ENCODE measurements at regions not wholly inside any gene's neighbourhood (a gene's known extent, or its start where the extent isn't known, plus 50 kb on each side); places are given as distances from the start of the nearest gene placed in this dataset.
"Not testable (repeated sequence)": the region's sequence is repeated elsewhere in the genome, so short reads cannot be mapped to it uniquely, and the experiment has no call there.

DNA sequence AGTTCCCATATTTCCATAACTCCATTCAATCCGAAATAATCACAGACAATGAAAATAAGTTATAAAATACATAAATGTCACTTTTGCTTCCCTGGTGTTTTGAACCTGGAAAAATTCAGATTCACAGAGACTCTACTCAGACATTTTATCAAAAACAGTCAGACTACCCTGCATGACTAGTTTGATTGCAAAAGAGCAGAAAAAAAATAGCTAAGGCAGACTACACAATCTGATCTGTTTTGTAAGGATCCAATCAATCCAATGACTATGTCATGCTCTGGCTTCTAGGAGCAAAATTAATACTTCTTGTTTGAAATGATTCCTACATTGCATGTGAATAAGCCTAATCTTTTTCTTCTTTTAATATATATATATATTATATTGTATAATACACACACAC is 1262.6 kb downstream of the EFNA5 start:
- DNase-seq: no peak

DNA sequence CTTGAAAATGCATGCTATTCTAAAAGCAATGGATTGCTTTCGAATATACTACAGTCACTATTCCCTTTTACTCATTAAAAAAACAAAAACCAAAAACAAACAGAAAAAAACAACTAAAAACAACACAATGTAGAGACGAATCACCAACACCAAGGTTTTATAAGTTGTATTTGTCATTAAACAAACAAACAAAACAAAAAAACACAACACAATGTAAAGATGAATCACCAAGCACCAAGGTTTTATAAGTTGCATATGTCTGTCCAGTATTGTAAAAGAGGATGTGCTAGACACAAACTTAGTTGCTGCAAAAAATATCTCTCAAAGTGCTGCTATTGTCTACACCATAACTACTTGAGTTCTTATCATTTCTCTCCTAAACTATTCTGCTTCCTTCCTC is 1269.2 kb downstream of the EFNA5 start:
- DNase-seq: no peak

DNA sequence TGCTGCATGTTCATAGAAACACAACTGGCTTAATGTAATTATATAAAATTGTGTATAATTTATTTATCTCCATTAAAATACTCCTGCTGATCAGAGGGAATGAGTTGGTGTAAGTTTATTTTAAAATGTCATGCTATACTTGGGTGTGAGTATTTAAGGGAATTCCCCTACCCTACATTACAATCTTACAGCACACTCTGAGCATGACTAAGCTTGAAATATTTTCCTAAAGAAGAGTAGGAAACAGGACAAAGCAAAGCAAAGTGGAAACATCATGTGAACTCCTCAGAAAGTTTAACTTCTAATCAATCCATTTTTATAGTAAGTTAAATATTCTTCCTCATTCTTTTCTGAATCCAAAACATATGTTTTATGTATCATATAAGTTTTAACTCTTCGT is 1271.3 kb downstream of the EFNA5 start:
- no peak for DNase-seq

DNA sequence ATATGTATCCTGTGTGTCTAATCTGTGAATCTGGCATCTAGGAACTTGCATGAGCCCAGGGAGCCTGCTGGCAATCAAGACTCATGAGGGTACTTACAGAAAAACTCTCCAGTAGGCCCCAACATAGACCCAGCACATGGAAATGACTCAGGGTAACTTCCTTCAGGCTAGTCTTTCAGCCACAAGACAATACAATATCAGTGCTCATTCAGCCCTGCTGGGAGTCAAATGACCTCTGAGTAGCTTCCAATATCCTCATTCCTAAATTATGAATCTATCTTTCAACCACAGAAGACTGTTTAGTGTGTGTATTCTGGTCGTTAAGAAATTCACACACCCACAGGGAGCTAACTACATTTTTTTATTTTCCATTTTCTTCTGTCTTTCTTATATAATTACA is 1273.0 kb downstream of the EFNA5 start:
- no peak for DNase-seq

DNA sequence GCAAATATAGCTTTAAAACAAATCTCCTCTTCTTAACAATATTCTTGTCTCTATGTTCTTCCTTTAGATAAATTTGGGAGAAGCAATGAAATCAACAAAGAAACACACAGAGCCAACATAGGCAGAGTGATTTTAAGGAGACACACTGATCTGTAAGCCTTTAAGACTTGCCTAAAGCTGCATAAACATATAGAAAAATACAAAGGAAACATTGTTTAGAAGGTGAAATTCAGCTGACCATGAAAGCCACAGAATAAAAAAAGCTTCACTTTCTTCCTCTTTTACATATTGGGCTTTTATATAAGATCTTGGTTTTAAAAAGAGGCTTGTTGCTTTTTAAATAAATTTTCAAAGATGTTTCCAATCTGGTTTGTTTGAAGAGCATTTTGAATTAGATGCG is 1277.5 kb downstream of the EFNA5 start:
- no peak for DNase-seq

DNA sequence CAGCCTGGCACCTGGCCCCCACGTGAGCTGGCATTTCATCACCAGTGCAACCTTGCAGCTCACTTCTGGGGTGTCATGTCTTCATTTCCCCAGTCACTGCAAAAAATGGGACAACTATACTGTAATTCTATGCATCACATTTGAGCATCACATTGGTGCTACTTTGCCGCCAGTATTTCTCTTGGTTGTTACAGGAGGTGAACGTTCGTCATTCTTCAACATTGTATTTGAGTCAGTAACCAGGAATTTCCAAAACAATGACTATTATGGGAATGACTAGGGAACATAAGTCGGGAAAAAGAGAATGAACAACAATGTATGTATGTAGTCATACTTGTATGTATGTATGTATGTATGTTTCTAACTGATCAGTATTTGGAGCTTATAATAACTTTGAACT is 1278.0 kb downstream of the EFNA5 start:
- no peak for DNase-seq

DNA sequence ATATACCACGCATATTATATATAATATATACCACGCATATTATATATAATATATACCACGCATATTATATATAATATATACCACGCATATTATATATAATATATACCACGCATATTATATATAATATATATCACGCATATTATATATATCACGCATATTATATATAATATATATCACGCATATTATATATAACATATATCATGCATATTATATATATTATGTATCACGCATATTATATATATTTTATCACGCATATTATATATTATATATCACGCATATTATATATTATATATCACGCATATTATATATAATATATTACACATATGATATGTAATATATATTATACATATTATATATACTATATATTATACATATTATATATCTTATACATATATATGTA is 1283.0 kb downstream of the EFNA5 start:
- not testable (repeated sequence) for DNase-seq

DNA sequence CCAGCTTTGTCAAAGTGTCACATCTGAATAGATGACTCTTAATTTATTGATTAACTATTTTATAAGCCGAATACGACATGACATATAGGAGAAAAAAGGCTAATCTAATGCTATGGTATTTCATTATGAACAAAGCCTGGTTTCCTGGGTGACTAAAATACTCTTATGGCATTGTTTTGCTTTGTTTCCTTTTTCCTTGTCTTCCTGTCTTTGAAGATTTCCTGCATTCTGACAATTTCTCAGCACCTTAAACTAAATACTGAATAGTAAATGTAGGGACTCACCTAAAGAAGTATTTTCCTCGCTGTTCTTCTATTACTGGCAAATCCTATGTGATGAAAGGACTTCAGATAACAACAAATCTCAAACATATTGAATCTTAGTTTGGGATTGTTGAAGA is 1284.5 kb downstream of the EFNA5 start:
- DNase-seq: no peak

DNA sequence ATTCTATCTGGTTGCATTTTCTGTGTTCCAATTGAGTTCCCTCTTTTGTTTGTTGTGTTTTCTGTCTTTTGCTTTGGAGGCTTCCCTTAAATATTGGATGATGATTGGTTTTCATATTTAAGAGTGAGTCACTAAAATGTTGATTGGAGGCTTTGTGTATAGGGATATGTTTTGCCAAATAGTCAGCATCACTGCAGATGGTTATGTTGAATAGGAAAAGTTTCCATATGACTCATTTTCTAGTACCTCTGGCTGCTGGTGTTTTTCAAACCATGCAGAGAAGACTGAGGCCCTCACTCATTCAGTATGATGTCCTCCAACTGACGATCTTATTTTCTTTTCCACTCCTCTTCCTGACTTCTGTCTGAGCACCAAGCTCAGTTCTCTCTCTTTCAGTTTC is 1290.0 kb downstream of the EFNA5 start:
- no peak for DNase-seq

DNA sequence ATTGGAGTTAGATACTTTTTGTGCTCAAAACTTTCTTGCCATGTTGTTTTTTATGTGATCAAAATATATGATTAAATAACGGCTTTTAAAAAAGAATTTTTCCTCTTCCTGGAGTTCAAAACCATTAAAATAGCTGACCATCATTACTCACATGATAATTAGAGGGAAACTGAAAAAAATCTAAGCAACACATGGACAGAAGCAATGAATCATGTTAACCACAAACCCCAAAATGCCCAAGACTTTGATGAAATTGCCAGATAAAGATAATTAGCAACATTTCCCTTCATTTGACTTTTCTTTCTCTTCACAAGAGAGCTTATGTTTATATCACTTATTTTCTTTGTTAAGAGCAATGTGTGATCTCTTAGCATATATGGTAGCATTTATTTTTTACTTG is 1294.2 kb downstream of the EFNA5 start:
- DNase-seq: no peak

DNA sequence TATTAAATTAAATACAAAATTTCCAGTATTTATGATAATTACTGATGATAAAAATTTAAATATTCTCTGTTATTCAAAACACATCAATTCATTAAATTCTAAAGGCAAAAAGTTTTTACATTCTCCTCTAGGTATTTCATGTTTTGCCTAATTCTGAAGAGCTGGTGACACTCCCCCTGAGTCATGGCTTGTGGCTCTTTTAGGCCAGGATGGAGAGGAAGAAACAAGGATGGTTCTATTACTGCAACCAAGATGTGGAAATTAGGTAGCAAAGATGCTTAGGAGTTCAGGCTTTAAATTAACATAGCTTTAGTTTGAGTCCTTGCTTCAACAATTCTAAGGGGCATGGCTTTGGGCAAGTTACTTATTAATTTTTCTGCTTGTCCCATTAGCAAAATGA is 1295.8 kb downstream of the EFNA5 start:
- no peak for DNase-seq

DNA sequence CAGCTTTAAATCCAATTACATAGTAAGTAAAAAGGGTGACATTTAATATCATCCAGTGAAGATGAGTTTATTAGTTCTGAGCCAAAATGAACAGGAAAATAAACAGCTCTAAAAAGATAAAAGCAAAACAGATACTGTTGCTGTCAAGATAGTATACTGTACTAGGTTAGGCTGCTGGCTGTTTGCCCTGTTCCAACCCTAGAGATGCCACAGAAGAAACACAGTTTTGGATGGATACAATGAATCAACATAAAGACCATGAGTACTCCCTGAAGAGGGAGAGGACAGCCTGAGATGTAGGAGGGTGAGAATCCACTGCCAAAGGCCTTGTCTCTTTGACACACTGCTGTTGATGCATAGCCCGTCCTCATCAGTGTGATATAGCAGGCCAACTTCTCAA is 1302.7 kb downstream of the EFNA5 start:
- DNase-seq: no peak

DNA sequence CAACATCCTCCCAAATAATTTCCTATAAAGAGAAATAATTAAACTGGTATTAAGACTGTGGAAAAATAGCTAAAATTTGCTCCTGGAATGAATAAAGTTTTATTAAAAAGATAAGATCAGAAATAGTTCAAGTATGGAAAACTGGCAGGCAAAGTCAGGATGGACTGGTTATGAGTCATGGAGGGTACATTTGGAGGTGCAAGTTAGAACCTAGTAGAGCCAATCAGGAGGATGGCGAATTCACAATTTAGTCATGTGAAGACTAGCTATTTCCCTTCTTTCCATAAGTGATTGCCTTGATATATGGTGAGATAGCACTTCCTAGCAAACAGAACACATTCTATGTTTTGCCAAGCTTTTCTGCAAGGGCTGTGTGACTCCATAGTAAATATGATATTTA is 1303.5 kb downstream of the EFNA5 start:
- no peak for DNase-seq

DNA sequence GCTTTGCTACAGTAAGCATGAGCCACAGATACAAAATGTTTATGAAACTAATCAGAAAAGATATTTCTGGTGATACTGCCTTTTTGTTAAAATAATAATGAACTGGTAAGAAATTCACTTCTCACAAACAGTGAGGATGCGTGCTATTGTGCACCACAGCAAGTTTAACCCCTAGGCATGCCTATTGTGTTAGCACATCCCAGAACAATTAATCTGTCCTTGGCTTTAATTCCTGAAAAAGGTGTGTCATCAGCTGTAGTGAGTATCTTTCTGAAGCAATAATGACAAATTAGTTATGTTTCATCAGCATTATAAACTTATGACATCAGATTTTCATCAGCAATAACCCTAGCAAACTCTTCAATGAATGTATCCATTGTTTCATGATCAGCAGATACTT is 1307.2 kb downstream of the EFNA5 start:
- no peak for DNase-seq

DNA sequence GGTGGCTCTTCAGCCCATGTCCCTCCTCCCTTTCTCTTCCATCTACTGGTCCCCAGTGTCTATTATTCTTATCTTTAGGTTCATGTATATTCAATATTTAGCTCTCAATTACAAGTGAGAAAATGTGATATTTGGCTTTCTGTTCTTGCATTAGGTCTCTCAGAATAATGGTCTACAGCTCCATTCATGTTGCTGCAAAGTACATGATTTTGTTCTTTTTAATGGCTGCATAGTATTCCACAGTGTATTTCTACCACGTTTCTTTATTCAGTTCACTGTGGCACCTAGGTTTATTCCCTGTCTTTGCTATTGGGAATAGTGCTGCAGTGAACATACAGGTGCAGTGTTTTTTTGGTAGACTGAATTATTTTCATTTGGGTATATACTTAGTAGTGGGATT is 1308.8 kb downstream of the EFNA5 start:
- no peak for DNase-seq

DNA sequence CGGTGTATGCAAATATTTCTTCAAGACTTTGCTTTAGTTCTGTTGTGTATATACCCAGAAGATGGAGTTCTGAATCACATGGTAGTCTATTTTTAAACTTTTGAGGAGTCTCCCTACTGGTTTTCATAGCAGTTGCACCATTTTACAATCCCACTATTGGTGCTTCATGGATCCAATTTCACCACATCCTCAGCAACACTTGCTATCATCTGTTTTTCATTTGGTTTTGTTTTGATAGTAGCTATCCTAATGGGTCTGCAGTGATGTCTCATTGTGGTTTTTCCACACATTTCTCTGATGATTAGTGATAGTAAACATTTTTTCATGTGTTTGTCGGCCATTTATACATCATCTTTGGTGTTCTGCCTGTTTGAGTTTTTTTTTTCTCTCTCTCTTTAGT is 1339.3 kb downstream of the EFNA5 start:
- no peak for DNase-seq

DNA sequence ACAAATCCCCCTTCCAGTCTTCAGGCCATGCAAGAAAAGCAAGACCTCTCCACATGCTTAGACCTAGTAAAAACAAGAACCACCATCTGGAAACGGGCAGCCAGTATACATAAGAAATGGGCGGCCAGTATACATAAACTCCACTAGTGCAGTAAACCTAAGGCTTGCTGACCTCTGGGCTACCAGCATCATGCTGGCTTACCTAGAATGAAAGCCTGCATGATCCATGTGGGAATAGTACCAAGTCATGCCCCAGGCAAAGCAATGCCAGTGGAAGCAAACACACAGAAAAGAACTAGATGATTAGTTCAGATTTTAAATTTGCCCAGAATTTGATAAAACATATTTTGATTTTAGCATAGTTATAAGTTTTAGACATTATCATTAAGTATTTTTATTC is 1346.4 kb downstream of the EFNA5 start:
- no peak for DNase-seq

DNA sequence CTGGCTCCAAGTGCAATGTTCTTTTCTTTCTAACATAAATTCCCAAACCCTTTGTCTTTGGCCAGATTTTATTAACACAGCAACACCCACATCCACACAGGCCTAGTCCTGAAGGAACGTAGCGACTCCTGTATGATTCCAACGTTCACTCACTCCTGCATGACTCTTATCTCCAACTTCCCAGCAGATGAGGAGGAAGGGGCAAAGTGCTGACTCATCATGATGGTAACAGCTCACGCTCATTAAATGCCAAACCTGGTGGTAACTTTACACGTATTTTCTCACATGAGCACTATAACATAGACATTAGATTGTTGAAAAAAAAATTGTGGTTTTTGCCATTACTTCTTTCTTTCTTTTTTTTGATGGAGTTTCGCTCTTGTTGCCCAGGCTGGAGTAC is 1349.5 kb downstream of the EFNA5 start:
- no peak for DNase-seq

DNA sequence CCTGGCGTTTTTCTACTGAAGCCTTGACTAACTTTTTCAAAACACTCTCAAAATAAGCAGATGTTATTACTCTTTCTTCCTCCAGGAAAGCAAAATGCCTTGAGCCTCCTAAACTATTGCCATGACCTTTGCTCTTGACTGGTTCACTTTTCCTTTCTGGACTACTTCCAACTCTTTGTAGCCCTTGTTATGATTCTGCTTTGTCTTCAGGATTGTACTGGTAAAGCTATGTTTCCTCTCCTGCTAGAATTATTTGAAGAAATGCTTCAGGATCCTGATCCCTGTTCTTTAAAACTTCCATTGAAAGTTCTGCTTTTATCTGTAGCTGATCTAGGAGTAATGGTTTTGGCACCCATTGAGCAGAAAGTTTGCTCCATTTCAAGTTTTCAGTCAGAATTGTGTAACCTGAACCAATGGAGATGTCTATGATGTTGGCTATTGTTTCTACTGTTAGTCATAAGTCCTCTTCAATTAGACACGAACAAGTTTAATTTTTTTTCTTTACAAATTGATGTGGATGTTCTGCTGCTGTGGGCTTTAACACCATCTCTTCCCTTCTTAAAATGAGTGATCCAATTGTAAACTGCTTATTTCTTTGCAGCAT is 1356.4 kb downstream of the EFNA5 start:
- no peak for DNase-seq

DNA sequence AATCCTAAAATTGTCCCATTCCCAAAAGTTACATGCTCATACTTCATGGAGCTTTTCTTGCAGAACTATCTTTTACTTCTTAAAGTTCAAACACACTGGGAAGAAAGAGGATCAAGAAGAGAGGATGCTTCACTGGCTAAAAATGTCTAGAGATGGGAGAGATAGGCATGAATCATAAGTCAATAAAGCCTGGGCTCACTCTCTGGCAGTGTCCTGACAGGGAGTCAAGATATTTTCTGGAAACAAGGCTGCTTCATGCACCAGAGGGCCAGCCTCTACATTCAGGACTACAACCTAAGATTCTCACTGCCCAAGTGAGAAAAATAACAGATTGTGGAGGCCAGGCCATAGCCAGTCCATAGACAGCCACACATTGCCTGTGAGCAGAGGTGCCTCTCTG is 1358.4 kb downstream of the EFNA5 start:
- no peak for DNase-seq

DNA sequence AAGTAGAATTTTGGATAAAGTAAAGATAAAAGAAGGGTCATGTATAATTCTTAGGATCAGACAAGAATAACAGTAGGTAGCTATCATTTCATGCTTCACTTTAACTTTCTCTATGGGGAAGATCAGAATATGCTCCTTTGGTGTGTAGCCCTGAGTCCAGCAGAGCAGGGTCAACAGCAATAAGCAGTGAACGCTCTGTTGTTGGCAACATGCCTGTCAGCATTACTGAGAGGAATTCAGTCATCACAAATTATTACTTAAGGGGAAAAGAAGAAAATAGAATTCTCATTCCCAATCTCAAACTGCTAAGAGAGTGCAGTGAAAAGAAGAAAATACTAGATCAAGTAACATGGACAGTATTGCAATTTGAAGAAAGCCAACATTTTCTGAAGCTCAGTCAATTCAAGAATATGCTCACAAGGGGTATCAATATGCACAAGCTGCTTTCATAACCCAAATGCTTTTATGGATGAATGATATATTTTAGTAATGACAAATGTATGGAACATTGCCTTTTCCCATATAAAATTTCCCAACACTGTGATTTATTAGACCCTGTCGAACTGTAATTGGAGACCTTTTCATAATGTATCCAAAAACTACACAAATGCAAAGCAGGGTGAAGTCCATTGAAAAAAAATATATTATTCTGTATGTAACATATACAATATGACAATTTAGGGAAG is 1359.4 kb downstream of the EFNA5 start:
- DNase-seq: peak; percentile 21

DNA sequence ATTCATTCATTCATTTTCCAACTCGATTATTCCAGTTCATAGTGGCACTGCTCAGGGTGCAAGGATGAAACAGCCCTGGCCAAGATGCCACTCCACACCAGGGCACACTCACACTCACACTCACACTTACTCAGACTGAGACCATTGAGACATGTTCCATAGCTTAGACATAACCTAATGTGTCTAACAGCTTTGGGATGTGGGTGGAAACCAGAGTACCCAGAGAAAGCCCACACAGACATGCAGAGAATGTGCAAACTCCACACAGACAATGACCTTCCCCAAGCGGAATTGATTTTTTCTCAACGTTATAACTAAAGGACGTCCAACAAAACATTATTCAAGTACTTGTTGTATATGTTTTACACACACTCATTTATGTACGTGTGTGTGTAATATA is 1363.5 kb downstream of the EFNA5 start:
- DNase-seq: no peak

DNA sequence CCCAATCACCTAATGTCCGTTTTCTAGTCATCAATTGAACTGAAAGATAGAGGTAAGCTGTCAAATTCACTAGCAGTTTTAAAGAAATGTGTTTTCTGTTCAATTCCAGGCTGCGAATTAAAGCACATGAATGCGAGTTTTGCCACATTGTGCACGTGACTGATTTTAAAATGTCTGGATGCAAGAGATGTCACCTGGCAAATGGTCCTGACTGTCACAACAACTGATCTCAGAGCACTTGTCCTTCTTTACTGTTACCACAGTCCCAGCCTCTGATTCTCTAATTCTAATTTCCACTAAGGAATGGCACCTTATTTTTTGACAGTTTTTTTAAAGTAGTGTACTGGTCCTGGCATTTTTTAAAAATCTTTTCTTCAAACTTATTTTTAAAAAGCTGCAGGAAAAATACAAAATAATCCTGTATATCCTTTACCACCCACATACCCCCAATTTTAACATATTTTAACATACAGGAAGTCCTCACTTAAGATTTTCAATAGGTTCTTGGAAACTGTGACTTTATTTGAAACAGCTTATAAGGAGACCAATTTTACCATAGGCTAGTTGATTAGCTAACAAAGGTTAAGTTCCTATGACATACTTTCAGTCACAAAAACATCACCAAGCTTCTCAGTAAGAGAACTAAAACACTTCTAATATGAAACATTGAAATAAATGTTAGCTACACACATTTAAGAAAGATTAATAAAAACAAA is 1364.3 kb downstream of the EFNA5 start:
- DNase-seq: no peak

DNA sequence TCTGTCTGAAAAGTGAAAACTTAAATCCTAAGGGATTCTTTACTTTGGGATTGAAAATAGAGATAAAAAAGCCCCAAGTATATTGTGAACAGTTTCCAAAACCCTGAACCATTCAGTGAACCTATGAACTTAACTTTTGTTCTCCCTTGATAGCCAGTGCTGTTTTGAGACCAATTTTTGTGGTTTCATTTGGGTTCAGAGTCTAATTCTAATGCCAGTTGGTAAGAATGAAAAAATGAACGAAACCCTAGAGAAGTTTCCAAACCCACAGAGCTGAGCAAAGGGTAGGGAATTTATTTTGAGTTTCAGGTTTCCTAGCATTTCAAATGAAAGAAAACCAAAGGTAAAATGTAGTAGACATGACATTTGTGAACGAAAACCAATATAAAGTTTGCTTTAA is 1366.8 kb downstream of the EFNA5 start:
- DNase-seq: no peak

DNA sequence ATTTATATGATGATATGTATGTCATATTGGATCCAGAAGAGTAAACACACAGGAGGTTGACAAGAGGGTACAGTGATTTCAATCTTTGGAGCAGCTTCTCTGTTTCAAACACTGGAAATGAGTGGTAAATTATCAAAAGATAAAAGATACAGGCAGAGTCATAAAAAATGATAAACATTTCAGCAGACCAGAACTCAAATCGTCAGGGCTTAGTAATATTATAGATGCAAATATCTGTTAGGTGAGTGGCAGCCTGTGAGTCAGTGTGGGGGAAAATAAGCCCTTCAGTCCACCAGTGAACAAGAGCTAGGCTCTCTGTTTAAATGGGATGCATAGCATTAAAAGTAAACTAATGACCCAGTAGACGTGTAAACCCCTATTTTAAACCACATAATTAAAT is 1378.1 kb downstream of the EFNA5 start:
- no peak for DNase-seq

Measured in eye (tissue), 1 donor.